ENCODE measurements at regions not wholly inside any gene's neighbourhood (a gene's known extent, or its start where the extent isn't known, plus 50 kb on each side); places are given as distances from the start of the nearest gene placed in this dataset.

DNA sequence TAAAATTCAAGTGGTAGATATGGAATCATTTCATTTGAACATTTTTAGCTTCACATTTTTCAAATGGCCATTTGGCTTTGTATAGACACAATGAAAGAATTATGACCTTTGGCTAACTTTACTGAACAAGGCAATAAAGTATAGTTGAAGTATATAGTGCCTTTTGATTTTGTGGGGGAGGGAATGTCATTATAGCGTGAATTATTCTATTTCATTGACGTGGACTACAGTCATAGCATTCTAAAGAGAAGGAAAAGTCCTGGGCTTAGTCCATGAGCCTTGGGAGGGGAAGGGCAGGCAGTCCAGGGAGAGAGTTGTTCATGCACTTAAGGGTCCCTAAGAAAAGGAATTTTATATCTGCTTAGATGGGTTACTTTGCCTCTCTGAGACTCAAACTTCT, 181.4 kb upstream of the GPR26 start:
- no peak for DNase-seq (ENCODE audit: low read depth)
- TF ChIP-seq, protein P1, sequence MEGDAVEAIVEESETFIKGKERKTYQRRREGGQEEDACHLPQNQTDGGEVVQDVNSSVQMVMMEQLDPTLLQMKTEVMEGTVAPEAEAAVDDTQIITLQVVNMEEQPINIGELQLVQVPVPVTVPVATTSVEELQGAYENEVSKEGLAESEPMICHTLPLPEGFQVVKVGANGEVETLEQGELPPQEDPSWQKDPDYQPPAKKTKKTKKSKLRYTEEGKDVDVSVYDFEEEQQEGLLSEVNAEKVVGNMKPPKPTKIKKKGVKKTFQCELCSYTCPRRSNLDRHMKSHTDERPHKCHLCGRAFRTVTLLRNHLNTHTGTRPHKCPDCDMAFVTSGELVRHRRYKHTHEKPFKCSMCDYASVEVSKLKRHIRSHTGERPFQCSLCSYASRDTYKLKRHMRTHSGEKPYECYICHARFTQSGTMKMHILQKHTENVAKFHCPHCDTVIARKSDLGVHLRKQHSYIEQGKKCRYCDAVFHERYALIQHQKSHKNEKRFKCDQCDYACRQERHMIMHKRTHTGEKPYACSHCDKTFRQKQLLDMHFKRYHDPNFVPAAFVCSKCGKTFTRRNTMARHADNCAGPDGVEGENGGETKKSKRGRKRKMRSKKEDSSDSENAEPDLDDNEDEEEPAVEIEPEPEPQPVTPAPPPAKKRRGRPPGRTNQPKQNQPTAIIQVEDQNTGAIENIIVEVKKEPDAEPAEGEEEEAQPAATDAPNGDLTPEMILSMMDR (IDR thresholded peaks at IDR 0.05; ENCODE audit: insufficient read depth, low read depth, low read length) = no peak
- H3K4me3 ChIP-seq (ENCODE audit: low read depth, low read length) = no peak overlapping the region

DNA sequence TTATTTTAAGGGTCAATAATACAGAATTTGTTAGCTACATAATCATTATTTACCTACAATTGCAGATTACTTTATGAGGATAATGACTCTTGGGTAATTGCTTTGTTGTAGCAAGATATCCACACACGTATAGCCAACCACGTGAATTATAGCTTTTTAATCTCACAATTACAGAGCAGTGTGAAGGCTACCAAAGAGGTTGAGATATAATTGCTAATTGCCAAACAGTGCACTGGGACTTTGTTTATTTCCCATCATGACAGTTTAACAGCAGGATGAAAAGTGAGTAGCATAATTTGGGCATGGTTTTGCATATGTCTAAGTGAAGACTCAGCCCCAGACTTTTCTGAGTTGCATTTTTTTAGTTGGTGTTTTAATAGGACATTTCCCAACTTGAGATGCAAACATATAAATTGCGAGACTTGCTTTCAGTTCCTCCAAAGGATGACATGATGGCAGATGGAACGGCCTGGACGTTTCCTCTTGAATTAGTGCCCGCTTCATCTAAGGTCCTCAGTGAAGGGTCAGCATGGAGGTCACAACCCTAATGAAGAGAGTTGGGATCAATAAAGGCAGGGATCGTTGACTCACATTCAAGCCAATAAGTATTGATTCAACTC, 180.7 kb upstream of the GPR26 start:
- TF ChIP-seq, protein P1 (IDR thresholded peaks at IDR 0.05; ENCODE audit: insufficient read depth, low read depth, low read length) = no peak
- no peak for DNase-seq (ENCODE audit: low read depth)
- H3K4me3 ChIP-seq (ENCODE audit: low read depth, low read length) = no peak overlapping the region

DNA sequence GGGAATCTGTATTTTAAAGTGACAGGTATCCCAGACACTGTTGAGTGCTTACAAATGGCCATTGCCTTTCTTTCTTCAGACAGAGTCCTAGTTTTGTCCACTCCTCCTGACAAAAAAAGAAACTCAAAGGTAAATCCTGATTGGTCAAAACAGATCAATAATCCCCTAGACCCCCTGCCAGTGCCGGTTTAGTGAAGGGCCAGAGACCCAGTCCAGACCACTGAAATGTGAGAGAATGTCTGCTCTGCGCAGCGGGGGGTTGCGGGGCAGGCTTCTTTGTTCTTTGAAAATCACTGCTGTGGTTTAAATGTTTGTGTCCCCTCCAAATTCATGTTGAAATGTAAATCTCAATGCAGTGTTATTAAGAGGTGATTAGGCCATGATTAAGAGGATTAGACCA, 177.7 kb upstream of the GPR26 start:
- TF ChIP-seq, protein P1 (IDR thresholded peaks at IDR 0.05; ENCODE audit: insufficient read depth, low read depth, low read length) = no peak
- DNase-seq (ENCODE audit: low read depth) = no peak
- no peak overlapping the region for H3K4me3 ChIP-seq (ENCODE audit: low read depth, low read length)

DNA sequence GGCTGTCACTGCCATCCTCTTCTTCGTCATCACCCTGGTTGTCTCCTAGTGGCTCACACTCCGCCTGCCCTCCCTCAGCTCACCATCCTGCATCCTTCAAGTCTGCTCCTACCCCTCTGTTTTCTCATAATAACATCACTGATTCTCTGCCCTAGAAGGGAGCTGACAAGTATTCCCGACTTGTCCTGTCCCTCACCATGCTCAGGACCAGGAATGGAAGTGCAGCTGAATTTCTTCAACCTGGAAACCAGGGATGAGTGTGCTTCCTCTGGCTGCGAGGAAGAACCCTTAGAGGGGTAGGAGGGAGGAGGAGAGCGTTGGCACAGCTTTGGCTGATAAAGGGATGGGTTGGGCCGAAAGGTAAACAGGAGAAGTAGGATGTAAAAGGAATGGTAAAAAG, 174.8 kb upstream of the GPR26 start:
- TF ChIP-seq, protein P1 (IDR thresholded peaks at IDR 0.05; ENCODE audit: insufficient read depth, low read depth, low read length) = no peak
- DNase-seq (ENCODE audit: low read depth) = no peak
- H3K4me3 ChIP-seq (ENCODE audit: low read depth, low read length) = no peak overlapping the region

DNA sequence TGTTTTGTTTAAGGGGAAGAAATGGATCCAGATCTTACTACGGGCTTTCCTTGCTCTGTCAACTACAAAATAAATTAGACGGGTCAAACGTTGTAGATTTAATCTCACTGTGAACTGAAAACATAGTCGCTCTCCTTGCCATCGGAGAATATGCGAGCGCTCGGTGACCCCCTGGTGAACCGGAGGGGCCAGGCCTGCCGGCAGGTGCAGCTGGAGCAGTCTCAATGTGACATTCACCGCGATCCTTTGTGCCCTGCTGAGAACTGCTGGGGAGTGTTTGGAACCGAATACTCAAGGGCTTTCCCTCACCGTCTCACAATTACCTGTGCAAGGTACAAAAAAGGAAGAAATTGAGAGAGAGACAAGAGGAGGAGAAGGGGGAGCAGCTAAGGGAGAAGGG, 174.1 kb upstream of the GPR26 start:
- DNase-seq (ENCODE audit: low read depth) = no peak
- no peak overlapping the region for H3K4me3 ChIP-seq (ENCODE audit: low read depth, low read length)
- TF ChIP-seq, protein P1 (IDR thresholded peaks at IDR 0.05; ENCODE audit: insufficient read depth, low read depth, low read length) = no peak

DNA sequence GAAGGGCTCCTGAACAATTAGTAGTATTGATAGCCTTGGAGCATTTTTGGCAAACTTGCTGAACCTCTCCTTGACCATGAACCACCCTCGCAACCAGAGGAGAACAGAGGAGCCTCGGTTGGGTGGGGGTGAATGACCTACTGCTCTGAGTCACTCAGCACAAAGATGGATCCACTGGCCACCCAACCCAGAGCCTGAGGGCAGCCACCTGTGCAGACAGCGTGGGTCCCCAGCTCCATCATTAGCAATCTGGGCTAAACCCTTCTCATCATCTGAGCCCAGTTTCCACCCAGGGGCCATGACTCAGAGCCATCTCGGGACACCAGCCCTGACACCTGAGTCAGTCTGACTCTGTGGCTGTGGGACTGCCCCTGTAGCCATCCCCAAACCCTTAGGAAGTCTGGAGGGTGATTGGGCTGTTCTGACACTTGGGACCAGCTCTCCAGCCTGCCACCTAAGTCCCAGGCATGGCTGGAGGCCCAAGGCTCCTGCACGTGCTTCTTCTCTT, 171.8 kb upstream of the GPR26 start:
- H3K4me3 ChIP-seq (ENCODE audit: low read depth, low read length) = no peak overlapping the region
- TF ChIP-seq, protein P1 (IDR thresholded peaks at IDR 0.05; ENCODE audit: insufficient read depth, low read depth, low read length) = no peak
- no peak for DNase-seq (ENCODE audit: low read depth)

DNA sequence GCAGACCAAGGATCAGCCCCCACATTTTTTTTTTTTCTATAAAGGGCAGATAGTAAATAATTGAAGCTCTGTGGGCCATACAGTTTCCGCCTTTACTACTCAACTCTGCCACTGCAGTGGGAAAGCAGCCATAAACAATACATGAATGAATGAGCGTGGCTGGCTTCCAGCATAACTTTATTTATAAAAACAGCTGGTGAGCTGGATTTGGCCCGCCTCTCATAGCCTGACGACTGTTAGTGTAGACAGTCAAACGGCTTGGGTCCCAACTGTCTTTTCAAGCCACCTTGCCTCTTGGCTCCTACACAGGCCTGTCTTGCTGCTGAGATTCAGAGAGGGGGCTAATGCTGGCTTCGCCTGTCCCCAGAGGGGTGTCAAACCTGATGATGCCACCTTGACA, 169.8 kb upstream of the GPR26 start:
- H3K4me3 ChIP-seq (ENCODE audit: low read depth, low read length) = no peak overlapping the region
- TF ChIP-seq, protein P1 (IDR thresholded peaks at IDR 0.05; ENCODE audit: insufficient read depth, low read depth, low read length) = no peak
- no peak for DNase-seq (ENCODE audit: low read depth)

Data from fibroblast of villous mesenchyme (primary cell).